HUES64 (cell line): ENCODE measurements at regions not wholly inside any gene's neighbourhood (a gene's known extent, or its start where the extent isn't known, plus 50 kb on each side); places are given as distances from the start of the nearest gene placed in this dataset.

ENCODE experiments used
- H3K27ac ChIP-seq: 2 replicates; pipeline ENCODE4 v1.7.0; 2013; ENCODE audit warnings: low read depth, low read length, inconsistent platforms
- H3K27me3 ChIP-seq: 2 replicates; pipeline ENCODE4 v1.6.1; 2013; ENCODE audit warnings: mild to moderate bottlenecking, low read length; ENCODE audit not compliant: insufficient read depth
- H3K36me3 ChIP-seq: 2 replicates; pipeline ENCODE4 v1.6.1; 2013; ENCODE audit warnings: mild to moderate bottlenecking, low read length; ENCODE audit not compliant: insufficient read depth
- H3K4me1 ChIP-seq: 2 replicates; pipeline ENCODE4 v1.6.1; 2013; ENCODE audit warnings: mild to moderate bottlenecking, low read length, moderate library complexity; ENCODE audit not compliant: insufficient read depth
- H3K4me3 ChIP-seq: 2 replicates; pipeline ENCODE4 v1.5.1; 2013; ENCODE audit warnings: mild to moderate bottlenecking, low read length, moderate library complexity
- H3K9ac ChIP-seq: 2 replicates; pipeline ENCODE4 v1.6.1; 2013; ENCODE audit warnings: mild to moderate bottlenecking, low read depth, low read length
- H3K9me3 ChIP-seq: 2 replicates; pipeline ENCODE4 v1.6.1; 2013; ENCODE audit warnings: low read depth, low read length; ENCODE audit not compliant: insufficient read depth
- WGBS: fragments of 150-250, 120-280 bp; methylation state at CpG from one replicate; pipeline ENCODE4 v1.1.7; 2013; ENCODE audit warnings: missing lambda C conversion rate; 5-methylcytosine and 5-hydroxymethylcytosine counted together

DNA sequence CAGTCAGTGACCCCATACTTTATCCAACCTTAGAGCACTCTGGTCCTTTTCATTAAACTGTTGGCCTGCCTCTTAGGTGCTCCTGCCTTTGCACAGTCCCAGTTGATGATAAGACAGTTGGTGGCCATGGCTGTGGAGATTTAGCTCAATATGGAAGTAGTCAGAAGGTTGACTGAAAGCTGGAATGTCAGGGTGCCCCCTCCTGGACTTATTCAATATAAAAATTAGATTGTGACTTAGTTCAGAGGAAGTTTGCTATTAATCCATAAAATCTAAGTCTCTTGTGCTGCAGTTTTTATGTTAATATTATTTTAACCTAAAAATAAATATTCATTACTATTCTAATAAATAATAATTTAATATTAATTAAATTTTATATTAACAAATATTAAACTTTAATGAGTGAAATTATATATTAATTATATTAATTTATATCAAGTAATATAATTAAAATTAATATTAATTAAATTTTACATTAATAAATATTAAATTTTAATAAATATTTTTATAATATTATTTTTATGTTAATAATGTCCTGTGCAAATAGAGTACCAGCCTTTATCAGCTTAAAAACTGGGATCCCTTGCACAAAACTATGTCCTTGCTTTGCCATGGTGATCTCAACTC lies 77.7 kb upstream of the ADAMTSL1 start:
- no peaks in the 10 kb centered on the region for H3K36me3 ChIP-seq
- peaks cover 7% of the 10 kb centered on the region; the same call in 1 of the 2 replicates for H3K4me1 ChIP-seq
- no peak overlapping the region for H3K4me3 ChIP-seq
- H3K27ac ChIP-seq, result no peak overlapping the region
- no peak overlapping the region for H3K9ac ChIP-seq
- no peaks in the 10 kb centered on the region for H3K9me3 ChIP-seq
- H3K27me3 ChIP-seq, result no peaks in the 10 kb centered on the region

DNA sequence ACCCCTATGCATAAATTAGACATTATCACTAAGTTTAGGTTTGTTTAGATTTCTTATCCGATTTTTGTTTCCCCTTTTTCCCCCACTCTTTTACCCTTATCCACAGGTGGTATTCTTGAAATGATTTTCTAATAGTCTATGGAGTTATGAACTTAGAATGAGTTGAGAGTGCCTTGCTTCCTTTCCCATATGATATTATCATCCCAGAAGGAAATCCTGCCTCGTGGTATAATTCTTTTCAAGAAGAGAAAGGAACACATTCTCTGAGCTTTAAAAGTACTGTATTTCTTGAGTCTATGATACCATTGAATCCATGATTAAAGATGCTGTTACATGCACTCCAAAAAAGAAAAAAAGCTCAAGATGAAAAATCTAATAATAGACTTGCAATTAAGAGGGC lies 76.9 kb upstream of the ADAMTSL1 start:
- no peaks in the 10 kb centered on the region for H3K36me3 ChIP-seq
- H3K4me3 ChIP-seq, result no peak overlapping the region
- no CpG with 5 or more reads among the region's 2 CpGs for WGBS
- no peak overlapping the region for H3K27ac ChIP-seq
- no peaks in the 10 kb centered on the region for H3K27me3 ChIP-seq
- H3K9ac ChIP-seq, result no peak overlapping the region
- H3K9me3 ChIP-seq, result no peaks in the 10 kb centered on the region
- H3K4me1 ChIP-seq, result peaks cover 7% of the 10 kb centered on the region; the same call in 1 of the 2 replicates

DNA sequence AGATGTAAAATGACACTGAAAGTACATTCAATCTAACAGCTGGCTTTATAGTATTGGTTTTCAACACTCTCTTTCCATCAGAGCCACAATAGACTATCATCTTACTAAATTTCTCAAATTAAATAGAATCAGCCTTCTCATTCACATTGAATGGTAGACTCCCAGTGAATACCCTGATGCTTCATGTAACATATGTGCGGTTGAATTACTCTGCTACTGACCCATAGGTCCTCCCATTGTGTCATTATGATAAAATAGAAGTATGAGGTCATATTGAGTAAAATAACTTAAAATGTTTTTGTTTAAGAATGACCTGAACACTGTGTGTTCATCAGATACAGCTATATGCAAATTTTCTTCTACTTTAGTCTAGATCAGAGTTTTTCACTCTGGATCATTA lies 75.9 kb upstream of the ADAMTSL1 start:
- WGBS, result 100% methylated on average over 1 of the region's 1 CpG
- Histone ChIP-seq H3K36me3 (no peaks in the 10 kb centered on the region), H3K9me3 (no peaks in the 10 kb centered on the region), H3K27me3 (no peaks in the 10 kb centered on the region), H3K9ac (no peak overlapping the region), H3K4me3 (no peak overlapping the region), H3K4me1 (peaks cover 7% of the 10 kb centered on the region; the same call in 1 of the 2 replicates), H3K27ac (no peak overlapping the region)

DNA sequence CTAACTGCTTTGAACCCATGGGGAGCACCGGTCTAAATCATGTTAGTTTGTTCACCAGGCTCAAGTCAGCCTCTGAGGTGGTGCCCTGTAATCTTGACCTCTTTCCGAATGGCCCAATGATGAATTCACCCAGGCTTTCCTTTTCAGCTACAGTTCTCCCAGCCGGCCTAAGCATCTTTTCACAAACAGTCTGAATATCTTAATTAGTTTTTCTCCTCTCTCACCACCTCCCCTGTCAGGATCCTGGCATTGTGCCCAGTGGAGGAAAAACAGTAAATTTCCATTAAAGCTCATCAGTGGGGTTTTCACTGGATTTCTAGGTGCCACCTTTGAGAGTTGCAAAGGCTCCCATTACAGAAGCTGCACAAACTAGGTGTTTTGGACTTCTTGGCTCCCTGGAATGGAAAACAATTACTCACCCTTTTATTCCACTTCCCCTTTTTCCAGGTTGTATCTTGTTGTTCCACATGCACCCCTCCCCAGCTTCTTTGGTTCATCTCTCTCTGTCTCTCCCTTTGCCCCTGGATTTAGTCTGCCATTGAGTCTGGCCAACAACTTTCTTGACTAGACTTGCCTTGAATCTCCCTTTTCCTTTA lies 69.4 kb upstream of the ADAMTSL1 start:
- Histone ChIP-seq H3K36me3 (no peaks in the 10 kb centered on the region), H3K4me1 (no peaks in the 10 kb centered on the region), H3K4me3 (no peak overlapping the region), H3K27ac (no peak overlapping the region), H3K9ac (no peak overlapping the region), H3K27me3 (no peaks in the 10 kb centered on the region), H3K9me3 (no peaks in the 10 kb centered on the region)
- 88% methylated on average over 3 of the region's 3 CpGs for WGBS

DNA sequence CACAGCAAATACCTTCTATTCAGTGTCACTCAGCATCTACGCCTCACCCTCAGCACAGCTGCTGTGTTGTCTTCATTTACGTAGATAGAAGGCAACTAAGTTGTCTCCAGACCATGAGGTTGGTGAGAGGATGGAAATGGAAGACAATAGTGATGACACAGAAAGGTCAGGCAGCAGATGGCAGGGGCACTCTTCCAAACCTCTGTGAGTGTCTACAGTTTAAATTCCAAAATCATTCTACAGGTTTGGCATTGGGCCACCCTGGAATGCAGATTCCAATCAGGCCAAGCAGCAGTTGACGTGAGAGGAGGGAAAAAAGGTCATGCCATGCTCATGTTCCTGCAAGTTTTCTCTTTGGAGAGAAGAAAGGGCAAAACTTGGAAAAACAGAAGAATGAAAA lies 68.7 kb upstream of the ADAMTSL1 start:
- Histone ChIP-seq H3K36me3 (no peaks in the 10 kb centered on the region), H3K4me1 (no peaks in the 10 kb centered on the region), H3K9ac (no peak overlapping the region), H3K4me3 (no peak overlapping the region), H3K27ac (no peak overlapping the region), H3K9me3 (no peaks in the 10 kb centered on the region), H3K27me3 (no peaks in the 10 kb centered on the region)
- WGBS, result 99% methylated on average over 3 of the region's 3 CpGs

DNA sequence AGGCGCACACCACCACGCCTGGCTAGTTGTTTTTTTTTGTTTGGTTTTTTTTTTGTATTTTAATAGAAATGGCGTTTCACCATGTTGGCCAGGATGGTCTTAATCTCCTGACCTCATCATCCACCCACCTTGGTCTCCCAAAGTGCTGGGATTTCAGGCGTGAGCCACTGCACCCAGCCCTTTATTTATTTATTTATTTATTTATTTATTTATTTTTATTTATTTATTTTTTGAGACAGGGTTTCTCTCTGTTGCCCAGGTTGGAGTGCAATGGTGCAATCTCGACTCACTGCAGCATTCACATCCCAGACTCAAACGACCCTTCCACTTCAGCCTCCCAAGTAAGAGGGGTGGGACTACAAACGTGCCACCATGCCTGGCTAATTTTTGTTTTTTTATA lies 63.0 kb upstream of the ADAMTSL1 start:
- H3K4me1 ChIP-seq, result no peaks in the 10 kb centered on the region
- no peaks in the 10 kb centered on the region for H3K9me3 ChIP-seq
- H3K27ac ChIP-seq, result no peak overlapping the region
- no peak overlapping the region for H3K9ac ChIP-seq
- no peaks in the 10 kb centered on the region for H3K27me3 ChIP-seq
- H3K36me3 ChIP-seq, result no peaks in the 10 kb centered on the region
- no peak overlapping the region for H3K4me3 ChIP-seq
- WGBS, result 93% methylated on average over 5 of the region's 7 CpGs

DNA sequence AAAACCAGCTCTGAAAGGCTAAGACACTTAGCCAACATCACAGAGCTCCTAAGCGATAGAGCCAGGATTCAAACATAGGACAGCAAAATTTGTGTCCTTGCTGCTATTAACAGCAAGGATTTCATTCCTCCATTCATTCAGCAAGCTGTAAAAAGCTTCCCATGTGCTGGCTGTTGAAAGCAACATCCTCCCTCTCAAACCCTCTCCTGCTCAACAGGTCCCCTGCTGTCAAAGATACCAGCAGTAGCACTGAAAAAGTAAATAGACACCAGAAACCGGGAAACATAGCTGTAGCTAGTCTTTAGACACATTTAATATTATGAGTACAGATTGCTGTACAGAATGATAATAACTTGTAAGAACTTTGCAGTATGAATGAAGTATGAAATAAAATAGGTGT lies 52.6 kb upstream of the ADAMTSL1 start:
- Histone ChIP-seq H3K4me1 (peaks cover 4% of the 10 kb centered on the region; the same call in 1 of the 2 replicates), H3K9ac (no peak overlapping the region), H3K27ac (no peak overlapping the region), H3K9me3 (no peaks in the 10 kb centered on the region), H3K27me3 (no peaks in the 10 kb centered on the region), H3K4me3 (no peak overlapping the region), H3K36me3 (no peaks in the 10 kb centered on the region)
- WGBS, result 66% methylated on average over 2 of the region's 2 CpGs

DNA sequence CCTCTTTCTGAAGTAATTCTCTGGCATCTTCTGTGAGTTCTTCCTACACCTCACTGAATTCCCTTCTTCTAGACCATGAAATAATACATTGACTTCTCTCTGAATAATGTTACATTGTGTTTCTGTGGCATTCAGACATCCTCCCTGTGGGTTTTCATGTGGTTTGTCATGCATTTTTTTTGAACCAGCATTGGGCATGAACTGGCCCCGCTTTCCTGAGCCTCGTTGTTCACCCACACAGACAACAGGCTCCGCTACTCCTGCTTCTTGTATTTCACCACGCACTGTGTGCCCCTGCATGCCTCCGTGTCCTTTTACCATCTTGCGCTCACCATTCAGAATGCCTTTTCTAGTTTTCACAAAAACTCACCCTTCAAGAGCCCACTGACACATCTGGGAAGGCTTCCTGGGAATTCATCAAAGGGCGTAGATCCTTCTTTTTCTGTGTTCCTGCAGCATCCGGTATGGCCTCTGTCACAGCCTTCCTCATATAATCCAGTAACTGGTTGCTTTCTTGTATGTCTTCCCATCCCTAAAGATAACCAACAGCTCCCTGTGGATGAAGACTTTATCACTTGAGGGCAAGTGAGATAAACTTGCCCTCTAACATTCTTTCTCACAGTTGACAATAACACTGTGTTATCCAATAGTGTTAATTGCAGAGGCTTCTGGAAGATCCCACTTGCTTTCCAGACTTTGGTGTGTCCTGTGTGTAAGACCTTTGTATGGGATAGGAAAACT lies 51.5 kb upstream of the ADAMTSL1 start:
- Histone ChIP-seq H3K27me3 (no peaks in the 10 kb centered on the region), H3K4me3 (no peak overlapping the region), H3K9ac (no peak overlapping the region), H3K27ac (no peak overlapping the region), H3K4me1 (peaks cover 4% of the 10 kb centered on the region; the same call in 1 of the 2 replicates), H3K9me3 (no peaks in the 10 kb centered on the region), H3K36me3 (no peaks in the 10 kb centered on the region)
- 91% methylated on average over 8 of the region's 8 CpGs for WGBS

DNA sequence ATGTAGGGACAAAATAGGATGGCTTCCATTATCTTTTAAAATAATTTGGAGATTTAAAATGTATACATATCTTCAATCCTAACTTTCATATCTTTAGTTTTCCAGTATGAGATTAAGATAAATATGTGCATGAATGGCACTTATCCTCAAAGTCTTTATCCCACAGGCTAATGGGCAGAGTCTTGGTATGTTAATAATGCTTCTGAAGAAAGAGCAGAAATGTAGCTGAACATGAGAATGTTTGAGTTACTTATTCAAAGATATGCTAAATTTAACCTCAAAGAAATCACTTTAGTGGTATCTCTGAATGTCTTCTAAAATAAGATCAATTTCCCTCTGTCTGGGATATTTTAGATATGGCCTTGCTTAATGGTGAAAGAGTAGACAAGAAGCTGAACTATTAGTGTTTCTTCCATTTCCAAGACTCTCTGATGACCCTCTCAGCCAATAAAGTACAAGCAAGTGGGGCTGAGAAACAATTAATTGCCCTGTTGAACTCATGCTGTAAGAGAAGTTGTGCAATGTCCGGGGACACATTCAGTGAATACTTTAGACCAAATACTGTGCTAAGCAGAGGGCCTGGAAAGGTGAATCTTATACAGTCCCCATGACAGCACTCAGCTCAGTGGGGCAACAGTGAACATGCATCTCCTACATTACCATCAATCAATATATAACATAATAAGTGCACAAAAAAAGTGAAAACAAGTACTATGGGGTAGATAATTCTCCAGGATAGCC lies 50.0 kb upstream of the ADAMTSL1 start:
- H3K4me3 ChIP-seq, result no peak overlapping the region
- WGBS, result 100% methylated on average over 1 of the region's 1 CpG
- no peaks in the 10 kb centered on the region for H3K27me3 ChIP-seq
- no peak overlapping the region for H3K27ac ChIP-seq
- H3K36me3 ChIP-seq, result no peaks in the 10 kb centered on the region
- no peak overlapping the region for H3K9ac ChIP-seq
- no peaks in the 10 kb centered on the region for H3K9me3 ChIP-seq
- peaks cover 4% of the 10 kb centered on the region; the same call in 1 of the 2 replicates for H3K4me1 ChIP-seq
